ENCODE measurements at regions not wholly inside any gene's neighbourhood (a gene's known extent, or its start where the extent isn't known, plus 50 kb on each side); places are given as distances from the start of the nearest gene placed in this dataset.

- Histone ChIP-seq H3K36me3 (ENCODE audit: control insufficient read depth, insufficient read depth, low read length, severe bottlenecking) (no peaks in the 10 kb centered on the region), H3K4me3 (ENCODE audit: low read length) (no peak overlapping the region), H3K27me3 (replicated peaks; ENCODE audit: control insufficient read depth, insufficient read depth, low read length) (peaks cover 57% of the 10 kb centered on the region), H3K4me1 (ENCODE audit: control insufficient read depth, insufficient read depth, low read length) (no peaks in the 10 kb centered on the region), H3K9me3 (ENCODE audit: control insufficient read depth, low read length) (peaks cover 4% of the 10 kb centered on the region), H3K9ac (ENCODE audit: low read length) (no peak overlapping the region)
- no peak for DNase-seq (ENCODE audit: low read depth)
These were observed 51.8 kb upstream of the ADGRA1 start for GRCh38 chr10:133035952-133036351.

- H3K4me1 ChIP-seq (ENCODE audit: control insufficient read depth, insufficient read depth, low read length): no peaks in the 10 kb centered on the region
- no peak overlapping the region for H3K4me3 ChIP-seq (ENCODE audit: low read length)
- no peaks in the 10 kb centered on the region for H3K36me3 ChIP-seq (ENCODE audit: control insufficient read depth, insufficient read depth, low read length, severe bottlenecking)
- peaks cover 4% of the 10 kb centered on the region for H3K9me3 ChIP-seq (ENCODE audit: control insufficient read depth, low read length)
- no peak overlapping the region for H3K9ac ChIP-seq (ENCODE audit: low read length)
- no peak for DNase-seq (ENCODE audit: low read depth)
- peaks cover 66% of the 10 kb centered on the region for H3K27me3 ChIP-seq (replicated peaks; ENCODE audit: control insufficient read depth, insufficient read depth, low read length)
These were observed 53.0 kb upstream of the ADGRA1 start for GRCh38 chr10:133034762-133035161.

- H3K9ac ChIP-seq (ENCODE audit: low read length): no peak overlapping the region
- peaks cover 65% of the 10 kb centered on the region for H3K27me3 ChIP-seq (replicated peaks; ENCODE audit: control insufficient read depth, insufficient read depth, low read length)
- peaks cover 4% of the 10 kb centered on the region for H3K9me3 ChIP-seq (ENCODE audit: control insufficient read depth, low read length)
- no peaks in the 10 kb centered on the region for H3K36me3 ChIP-seq (ENCODE audit: control insufficient read depth, insufficient read depth, low read length, severe bottlenecking)
- DNase-seq (ENCODE audit: low read depth): no peak
- no peaks in the 10 kb centered on the region for H3K4me1 ChIP-seq (ENCODE audit: control insufficient read depth, insufficient read depth, low read length)
- H3K4me3 ChIP-seq (ENCODE audit: low read length): no peak overlapping the region
These were observed 53.6 kb upstream of the ADGRA1 start for GRCh38 chr10:133034092-133034491.

GRCh38 chr10:133033742-133034048 lies 54.0 kb upstream of the ADGRA1 start:
- H3K4me3 ChIP-seq (ENCODE audit: low read length): no peak overlapping the region
- H3K27me3 ChIP-seq (replicated peaks; ENCODE audit: control insufficient read depth, insufficient read depth, low read length): peaks cover 65% of the 10 kb centered on the region
- H3K4me1 ChIP-seq (ENCODE audit: control insufficient read depth, insufficient read depth, low read length): no peaks in the 10 kb centered on the region
- H3K36me3 ChIP-seq (ENCODE audit: control insufficient read depth, insufficient read depth, low read length, severe bottlenecking): no peaks in the 10 kb centered on the region
- H3K9me3 ChIP-seq (ENCODE audit: control insufficient read depth, low read length): peaks cover 4% of the 10 kb centered on the region
- DNase-seq (ENCODE audit: low read depth): no peak
- H3K9ac ChIP-seq (ENCODE audit: low read length): no peak overlapping the region

GRCh38 chr10:133032976-133033741 lies 54.6 kb upstream of the ADGRA1 start:
- H3K27me3 ChIP-seq (replicated peaks; ENCODE audit: control insufficient read depth, insufficient read depth, low read length): peaks cover 63% of the 10 kb centered on the region
- peaks cover 4% of the 10 kb centered on the region for H3K9me3 ChIP-seq (ENCODE audit: control insufficient read depth, low read length)
- no peaks in the 10 kb centered on the region for H3K36me3 ChIP-seq (ENCODE audit: control insufficient read depth, insufficient read depth, low read length, severe bottlenecking)
- H3K9ac ChIP-seq (ENCODE audit: low read length): no peak overlapping the region
- no peaks in the 10 kb centered on the region for H3K4me1 ChIP-seq (ENCODE audit: control insufficient read depth, insufficient read depth, low read length)
- H3K4me3 ChIP-seq (ENCODE audit: low read length): no peak overlapping the region
- DNase-seq (ENCODE audit: low read depth): no peak

- DNase-seq (ENCODE audit: low read depth): no peak
- Histone ChIP-seq H3K36me3 (ENCODE audit: control insufficient read depth, insufficient read depth, low read length, severe bottlenecking) (no peaks in the 10 kb centered on the region), H3K27me3 (replicated peaks; ENCODE audit: control insufficient read depth, insufficient read depth, low read length) (peaks cover 70% of the 10 kb centered on the region), H3K9ac (ENCODE audit: low read length) (no peak overlapping the region), H3K4me1 (ENCODE audit: control insufficient read depth, insufficient read depth, low read length) (no peaks in the 10 kb centered on the region), H3K9me3 (ENCODE audit: control insufficient read depth, low read length) (peaks cover 4% of the 10 kb centered on the region), H3K4me3 (ENCODE audit: low read length) (no peak overlapping the region)
These were observed 55.5 kb upstream of the ADGRA1 start for GRCh38 chr10:133032231-133032630.

- DNase-seq (ENCODE audit: low read depth): no peak
- Histone ChIP-seq H3K36me3 (ENCODE audit: control insufficient read depth, insufficient read depth, low read length, severe bottlenecking) (no peaks in the 10 kb centered on the region), H3K9ac (ENCODE audit: low read length) (no peak overlapping the region), H3K27me3 (replicated peaks; ENCODE audit: control insufficient read depth, insufficient read depth, low read length) (peaks cover 70% of the 10 kb centered on the region), H3K9me3 (ENCODE audit: control insufficient read depth, low read length) (peaks cover 4% of the 10 kb centered on the region), H3K4me1 (ENCODE audit: control insufficient read depth, insufficient read depth, low read length) (no peaks in the 10 kb centered on the region), H3K4me3 (ENCODE audit: low read length) (no peak overlapping the region)
These were observed 56.1 kb upstream of the ADGRA1 start for GRCh38 chr10:133031541-133032125.

GRCh38 chr10:133030781-133031180 lies 56.9 kb upstream of the ADGRA1 start:
- Histone ChIP-seq H3K27me3 (replicated peaks; ENCODE audit: control insufficient read depth, insufficient read depth, low read length) (peaks cover 62% of the 10 kb centered on the region), H3K9me3 (ENCODE audit: control insufficient read depth, low read length) (peaks cover 4% of the 10 kb centered on the region), H3K9ac (ENCODE audit: low read length) (no peak overlapping the region), H3K4me3 (ENCODE audit: low read length) (no peak overlapping the region), H3K4me1 (ENCODE audit: control insufficient read depth, insufficient read depth, low read length) (no peaks in the 10 kb centered on the region), H3K36me3 (ENCODE audit: control insufficient read depth, insufficient read depth, low read length, severe bottlenecking) (no peaks in the 10 kb centered on the region)
- DNase-seq (ENCODE audit: low read depth): no peak

- H3K27me3 ChIP-seq (replicated peaks; ENCODE audit: control insufficient read depth, insufficient read depth, low read length): peaks cover 63% of the 10 kb centered on the region
- DNase-seq (ENCODE audit: low read depth): no peak
These were observed 57.6 kb upstream of the ADGRA1 start for GRCh38 chr10:133030126-133030525.

GRCh38 chr10:133028956-133029355 lies 58.8 kb upstream of the ADGRA1 start:
- no peak overlapping the region for H3K9ac ChIP-seq (ENCODE audit: low read length)
- peaks cover 63% of the 10 kb centered on the region for H3K27me3 ChIP-seq (replicated peaks; ENCODE audit: control insufficient read depth, insufficient read depth, low read length)
- no peaks in the 10 kb centered on the region for H3K9me3 ChIP-seq (ENCODE audit: control insufficient read depth, low read length)
- no peaks in the 10 kb centered on the region for H3K4me1 ChIP-seq (ENCODE audit: control insufficient read depth, insufficient read depth, low read length)
- no peaks in the 10 kb centered on the region for H3K36me3 ChIP-seq (ENCODE audit: control insufficient read depth, insufficient read depth, low read length, severe bottlenecking)
- no peak for DNase-seq (ENCODE audit: low read depth)
- H3K4me3 ChIP-seq (ENCODE audit: low read length): no peak overlapping the region

More at GRCh38 chr10:133030126-133030525, 57.6 kb upstream of the ADGRA1 start:
- Histone ChIP-seq H3K36me3 (ENCODE audit: control insufficient read depth, insufficient read depth, low read length, severe bottlenecking) (no peaks in the 10 kb centered on the region), H3K9me3 (ENCODE audit: control insufficient read depth, low read length) (peaks cover 4% of the 10 kb centered on the region), H3K4me1 (ENCODE audit: control insufficient read depth, insufficient read depth, low read length) (no peaks in the 10 kb centered on the region), H3K9ac (ENCODE audit: low read length) (no peak overlapping the region), H3K4me3 (ENCODE audit: low read length) (no peak overlapping the region)

- no peaks in the 10 kb centered on the region for H3K9me3 ChIP-seq (ENCODE audit: control insufficient read depth, low read length)
- DNase-seq (ENCODE audit: low read depth): no peak
- no peaks in the 10 kb centered on the region for H3K4me1 ChIP-seq (ENCODE audit: control insufficient read depth, insufficient read depth, low read length)
- H3K9ac ChIP-seq (ENCODE audit: low read length): no peak overlapping the region
- peaks cover 59% of the 10 kb centered on the region for H3K27me3 ChIP-seq (replicated peaks; ENCODE audit: control insufficient read depth, insufficient read depth, low read length)
- H3K4me3 ChIP-seq (ENCODE audit: low read length): no peak overlapping the region
- H3K36me3 ChIP-seq (ENCODE audit: control insufficient read depth, insufficient read depth, low read length, severe bottlenecking): no peaks in the 10 kb centered on the region
These were observed 59.6 kb upstream of the ADGRA1 start for GRCh38 chr10:133028158-133028557.

GRCh38 chr10:133027482-133027881 lies 60.2 kb upstream of the ADGRA1 start:
- Histone ChIP-seq H3K4me1 (ENCODE audit: control insufficient read depth, insufficient read depth, low read length) (no peaks in the 10 kb centered on the region), H3K9me3 (ENCODE audit: control insufficient read depth, low read length) (no peaks in the 10 kb centered on the region), H3K9ac (ENCODE audit: low read length) (no peak overlapping the region), H3K27me3 (replicated peaks; ENCODE audit: control insufficient read depth, insufficient read depth, low read length) (peaks cover 59% of the 10 kb centered on the region), H3K4me3 (ENCODE audit: low read length) (no peak overlapping the region), H3K36me3 (ENCODE audit: control insufficient read depth, insufficient read depth, low read length, severe bottlenecking) (no peaks in the 10 kb centered on the region)
- DNase-seq (ENCODE audit: low read depth): no peak
